Stimulated activated CD4-positive, alpha-beta T cell treated with anti-CD3 and anti-CD28 coated beads, Interleukin-1b, Interleukin-23, amount 100 ng/mL, for 24 hours (primary cell): ENCODE measurements at regions not wholly inside any gene's neighbourhood (a gene's known extent, or its start where the extent isn't known, plus 50 kb on each side); places are given as distances from the start of the nearest gene placed in this dataset.

Source experiments
- DNase-seq, 4 experiments: peaks; one replicate each; pipeline ENCODE4 v3.0.0-alpha.2; 2020; ENCODE audit warnings: low read depth in 4 of 4, low spot score in 1 of 4

DNA sequence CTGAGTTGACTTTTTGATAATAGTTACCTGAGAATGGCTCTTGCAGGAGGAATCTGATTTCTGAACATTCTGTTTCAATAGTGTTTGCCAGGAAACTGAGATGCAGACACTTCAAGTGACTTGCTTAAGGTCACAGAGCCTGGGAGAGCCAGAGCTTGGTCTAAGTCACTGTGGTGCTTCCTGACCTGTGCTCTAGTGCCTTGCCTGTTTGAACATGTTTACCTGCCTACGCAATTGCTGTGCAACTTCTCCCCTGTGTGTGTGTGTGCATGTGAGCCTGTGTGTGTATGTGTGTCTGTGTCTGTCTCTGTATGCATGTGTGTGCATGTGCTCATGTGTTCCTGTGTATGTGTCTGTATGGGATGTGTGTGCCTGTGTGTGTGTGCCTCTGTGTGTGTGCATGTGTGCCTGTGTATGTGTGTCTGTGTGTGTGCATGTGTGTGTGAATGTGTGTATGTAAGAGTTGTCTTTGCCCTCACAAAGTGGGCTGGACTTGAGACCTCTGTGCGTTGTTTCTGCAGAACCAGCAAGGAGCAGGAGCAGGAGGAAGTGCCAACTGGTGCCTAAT is 185.8 kb downstream of the GADD45G start:
- no peak for DNase-seq

DNA sequence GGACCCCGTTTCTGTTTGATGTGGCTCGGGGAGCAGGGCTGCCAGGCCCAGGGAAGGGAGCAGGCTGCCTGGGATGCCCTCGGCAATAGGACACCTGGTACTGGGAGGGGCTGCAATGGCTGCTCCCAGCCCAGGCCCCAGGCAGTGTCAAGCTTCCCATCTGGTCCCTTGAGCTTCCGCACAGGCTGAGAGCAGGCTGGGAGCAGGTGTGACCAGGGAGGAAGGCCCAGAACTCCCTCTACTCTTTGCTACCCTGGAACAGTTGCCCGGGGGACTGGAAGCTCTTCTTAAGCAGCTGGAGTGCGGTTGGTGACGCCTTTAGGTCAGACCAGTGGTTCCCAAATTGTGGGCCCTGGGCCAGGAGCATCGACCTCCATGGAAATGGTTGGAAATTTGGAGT is 186.9 kb downstream of the GADD45G start:
- no peak for DNase-seq

DNA sequence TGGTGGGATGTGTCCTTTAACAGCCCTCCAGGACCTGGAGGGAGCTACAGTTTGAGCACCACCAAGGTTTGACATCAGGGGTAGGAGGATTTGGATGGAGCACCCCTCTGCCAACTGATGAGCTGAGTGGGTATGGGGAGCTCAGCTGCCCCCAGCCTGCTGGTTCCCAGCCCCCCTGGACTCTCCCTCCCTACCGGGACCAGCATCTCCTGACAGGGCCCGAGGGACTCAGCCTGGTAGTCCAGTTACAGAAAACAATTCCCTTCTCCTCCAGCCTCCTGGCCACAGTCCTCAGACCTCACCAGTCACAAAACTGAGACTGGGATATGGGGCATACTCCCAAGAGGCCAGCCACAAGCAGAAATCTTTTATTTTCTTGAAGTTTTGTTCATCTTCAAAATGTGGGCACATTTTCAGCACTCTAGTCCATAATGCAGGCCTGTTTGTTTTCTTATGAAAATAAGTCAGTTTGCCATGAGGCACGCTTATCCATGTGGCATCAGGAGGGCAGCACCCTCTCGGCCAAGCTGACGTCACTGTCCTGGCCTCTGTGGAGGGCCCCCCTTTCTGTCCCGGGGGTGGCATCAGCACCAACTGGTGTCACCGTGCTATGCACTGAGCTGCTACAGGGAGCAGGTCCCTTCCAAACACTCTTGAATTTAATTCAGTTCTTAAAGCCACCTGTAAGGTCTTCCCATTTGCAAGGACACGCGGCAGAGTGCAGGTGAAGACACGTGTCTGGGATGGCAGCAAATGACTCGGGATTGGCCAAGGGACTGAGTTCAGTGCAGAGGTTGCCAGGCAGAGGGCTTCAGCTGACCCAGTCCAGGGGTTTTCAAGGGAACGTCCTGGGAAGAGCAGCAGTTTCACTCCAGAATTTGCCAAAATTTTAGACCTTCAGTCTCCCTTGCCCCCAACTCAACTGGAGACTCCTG is 187.6 kb downstream of the GADD45G start:
- DNase-seq: no peak

DNA sequence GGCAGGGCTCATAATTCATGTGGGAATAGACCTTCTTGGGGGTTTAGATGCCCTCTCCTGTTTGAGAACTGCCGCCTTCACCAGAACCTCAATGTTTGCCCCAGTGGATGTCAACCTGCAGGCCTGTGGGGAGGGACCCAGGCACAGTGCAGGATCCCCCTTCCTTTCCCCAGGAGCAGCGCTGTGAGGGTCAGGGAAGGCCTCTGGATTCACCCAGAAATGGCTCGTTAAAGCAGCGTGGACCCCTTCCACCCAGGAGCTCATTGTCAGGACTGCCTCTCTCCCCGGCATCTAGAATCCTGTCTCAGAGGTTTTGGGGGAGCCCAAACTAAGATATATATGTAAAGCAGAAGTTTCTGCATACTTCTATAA is 188.3 kb downstream of the GADD45G start:
- no peak for DNase-seq

DNA sequence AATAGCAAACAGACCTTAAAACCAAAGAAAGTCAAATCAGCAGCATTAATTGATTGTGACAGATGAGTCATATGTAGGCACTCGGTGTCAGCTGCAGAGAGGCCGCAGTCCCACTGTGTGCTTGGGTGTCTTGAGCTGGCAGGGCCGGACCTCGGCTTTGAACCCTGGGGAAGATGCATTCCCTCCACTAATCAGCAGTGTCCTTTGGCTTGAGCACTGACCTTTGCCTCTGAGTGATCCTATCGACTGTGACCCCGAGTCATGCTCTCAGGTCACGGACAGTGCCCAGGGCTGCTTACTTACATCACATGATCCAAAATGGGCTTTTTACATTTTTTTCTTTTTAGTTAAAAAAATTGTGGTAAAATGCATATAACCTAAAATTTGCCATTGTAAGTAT is 188.7 kb downstream of the GADD45G start:
- DNase-seq: no peak

DNA sequence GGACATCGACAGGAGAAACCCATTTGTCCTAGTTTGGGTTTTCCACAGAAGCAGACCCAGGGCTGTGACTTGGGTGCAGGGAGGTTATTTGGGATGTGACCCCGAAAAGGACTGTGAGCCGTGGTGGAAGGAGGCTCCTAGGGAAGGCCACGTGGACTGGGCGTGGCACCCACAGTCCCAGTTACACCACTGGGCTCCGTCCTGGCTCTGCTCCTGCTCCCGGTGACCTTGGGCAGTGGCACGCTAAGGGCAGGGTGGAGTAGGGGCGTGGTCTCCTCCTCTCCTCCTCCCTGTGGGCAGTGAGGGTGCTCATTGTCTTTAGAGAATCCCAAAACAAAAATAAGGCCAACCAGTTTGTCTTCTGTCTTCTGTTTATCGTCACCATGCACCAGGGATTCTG is 190.1 kb downstream of the GADD45G start:
- DNase-seq: no peak

DNA sequence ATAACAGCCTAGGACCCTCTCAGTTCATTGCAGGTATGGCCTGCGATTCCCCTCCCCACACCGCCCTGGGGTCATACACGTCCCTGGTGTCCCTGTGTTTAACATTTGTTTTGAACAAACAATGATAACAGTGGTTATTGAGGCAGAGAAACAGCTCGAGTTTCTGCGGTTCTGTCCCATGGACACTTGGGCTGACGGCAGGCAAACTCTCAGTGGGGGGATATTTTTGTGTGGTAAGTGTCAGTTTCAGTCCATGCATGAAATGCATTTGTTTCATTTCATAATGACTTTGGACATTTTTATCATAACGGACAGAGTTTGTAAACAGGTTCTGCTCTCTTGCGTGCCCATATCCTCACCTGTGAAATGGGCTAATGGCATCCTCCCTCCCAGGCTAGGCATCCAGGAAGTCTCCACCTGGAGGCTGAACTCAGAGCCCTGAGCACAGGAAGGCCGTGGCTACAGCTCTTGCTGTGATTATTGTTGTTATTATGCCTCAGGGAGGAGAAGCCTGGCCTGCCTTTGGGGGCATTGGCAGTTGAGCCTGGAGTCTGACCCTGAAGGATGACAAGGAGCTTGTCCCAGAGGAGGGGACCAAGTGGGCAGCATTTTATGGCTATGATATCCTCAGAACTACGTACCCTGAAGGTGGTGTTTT is 190.9 kb downstream of the GADD45G start:
- no peak for DNase-seq

DNA sequence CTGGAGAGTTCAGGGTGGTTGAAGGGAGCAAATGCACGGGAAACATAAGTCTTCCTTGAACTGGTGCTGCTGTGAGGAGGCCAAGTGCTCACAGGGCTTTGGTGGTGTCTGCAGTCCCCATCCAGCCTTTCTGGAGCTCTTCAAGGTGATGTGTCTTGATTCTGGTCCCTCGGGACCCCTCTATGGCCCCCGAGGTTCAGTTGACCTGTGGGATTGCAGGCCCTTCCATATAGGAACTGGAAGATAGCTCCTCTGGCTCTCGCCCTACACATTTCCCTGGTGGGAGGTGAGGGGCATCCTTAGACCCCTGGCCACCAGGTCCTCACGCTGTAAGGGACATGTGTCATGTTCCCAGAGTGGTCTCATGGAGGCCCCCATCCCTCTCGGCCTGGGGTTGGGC is 191.8 kb downstream of the GADD45G start:
- no peak for DNase-seq

DNA sequence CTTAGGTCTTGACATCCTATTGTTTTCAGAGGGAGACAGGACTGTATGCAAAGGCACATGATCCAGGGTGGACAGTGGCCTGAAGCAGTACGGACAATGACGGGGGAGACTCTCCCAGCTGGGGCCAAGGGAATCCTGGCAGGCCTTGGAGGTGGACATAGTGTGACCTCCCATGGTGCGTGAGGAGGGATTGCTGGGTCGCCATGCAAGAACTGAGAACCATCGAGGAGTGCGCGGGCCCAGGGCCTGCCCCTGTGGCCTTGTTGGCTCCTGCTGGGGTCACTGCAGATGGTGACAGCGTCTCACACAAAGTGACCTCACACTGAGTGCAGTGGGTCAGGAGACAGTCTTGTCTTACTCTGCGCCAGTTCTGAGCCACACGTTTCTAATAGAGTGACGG is 192.4 kb downstream of the GADD45G start:
- DNase-seq: no peak

DNA sequence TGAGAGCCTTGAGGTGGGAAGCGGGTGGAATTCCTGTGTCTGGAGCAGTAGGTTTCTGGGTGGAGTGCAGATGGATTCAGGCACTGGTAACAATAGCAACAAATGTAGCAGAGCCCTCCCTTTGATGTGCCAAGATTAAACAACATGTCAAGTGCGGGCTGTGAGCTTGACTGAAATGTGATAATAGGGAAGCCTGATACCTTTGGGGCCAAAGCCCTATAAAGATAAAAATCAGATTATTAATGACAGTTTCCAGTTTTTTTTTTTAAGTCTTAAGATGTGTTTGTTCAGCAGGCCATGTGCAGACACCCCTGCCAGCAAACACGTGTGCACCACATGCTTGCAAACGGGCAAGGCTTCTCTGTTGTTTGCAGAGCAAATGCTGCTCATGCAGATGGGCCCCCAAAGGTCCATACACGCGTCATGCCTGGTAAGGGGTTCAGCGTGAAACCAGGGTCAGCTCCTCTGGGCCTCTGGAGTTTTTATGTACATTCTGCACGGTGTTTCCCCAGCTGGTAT is 193.2 kb downstream of the GADD45G start:
- DNase-seq: no peak

DNA sequence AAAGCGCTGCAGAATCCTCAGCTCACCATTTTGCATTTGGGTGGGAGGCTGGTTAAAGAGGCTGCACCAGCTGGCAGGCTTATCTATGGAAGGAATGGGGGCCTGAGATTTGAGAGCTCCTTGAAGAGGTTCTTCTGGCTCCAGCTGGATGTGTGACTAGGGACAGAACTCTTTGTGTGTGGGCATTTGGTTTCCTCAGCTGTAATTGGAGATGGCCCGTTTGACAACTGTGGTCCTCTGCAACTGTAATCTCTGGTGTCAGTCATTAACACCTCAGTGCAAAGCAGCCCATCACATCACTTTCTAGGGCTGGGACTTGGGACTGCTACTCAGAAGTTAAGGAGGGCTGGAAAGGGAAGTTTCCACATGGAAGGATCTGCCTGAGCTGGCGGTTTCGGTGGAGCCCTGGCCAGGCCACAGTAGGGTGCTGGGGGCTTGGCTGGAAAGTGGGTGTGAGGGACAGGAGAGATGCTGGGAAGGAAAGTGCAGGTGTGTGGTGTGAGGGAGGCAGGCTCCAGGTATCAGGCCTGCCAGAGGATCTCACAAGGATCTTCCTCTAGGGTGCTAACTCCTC is 193.8 kb downstream of the GADD45G start:
- DNase-seq: no peak

DNA sequence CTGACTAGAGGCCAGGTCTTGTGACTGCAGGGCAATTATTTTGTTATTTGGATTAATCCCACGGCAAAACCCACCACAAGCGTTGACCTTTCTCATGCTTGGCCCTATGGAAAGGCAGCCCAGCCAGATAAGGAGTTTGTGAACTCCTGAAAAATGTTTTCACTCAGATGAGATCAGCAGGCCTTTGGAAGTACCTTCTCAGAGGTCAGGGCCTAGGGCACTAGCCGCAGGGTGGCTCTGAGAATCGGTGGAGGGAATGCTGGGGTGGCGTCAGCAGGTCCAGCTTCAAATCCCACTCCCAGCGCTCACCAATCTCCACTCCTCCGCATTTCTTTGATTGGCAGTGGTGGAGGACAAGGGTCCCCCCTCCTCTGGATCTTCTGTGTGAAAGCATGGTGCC is 194.4 kb downstream of the GADD45G start:
- DNase-seq: no peak

DNA sequence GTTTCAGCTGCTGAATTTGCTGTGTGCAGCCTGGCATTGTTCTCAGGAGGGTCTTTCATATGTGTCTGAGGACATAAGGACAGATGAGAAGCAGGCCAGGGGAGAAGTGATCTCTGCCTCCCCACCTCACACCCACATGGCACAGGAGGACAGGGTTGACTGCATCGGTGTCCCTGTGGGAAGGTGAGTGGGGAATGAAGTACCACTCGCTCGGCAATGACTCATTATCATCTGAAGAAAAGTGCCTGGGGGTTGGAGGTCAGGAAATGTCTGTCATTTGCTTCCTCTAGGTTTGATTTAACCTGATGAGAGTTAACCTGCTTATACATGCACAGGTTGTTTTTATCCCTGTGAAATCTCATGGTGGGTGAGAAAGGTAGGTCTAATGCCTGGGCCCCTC is 195.0 kb downstream of the GADD45G start:
- DNase-seq: no peak

DNA sequence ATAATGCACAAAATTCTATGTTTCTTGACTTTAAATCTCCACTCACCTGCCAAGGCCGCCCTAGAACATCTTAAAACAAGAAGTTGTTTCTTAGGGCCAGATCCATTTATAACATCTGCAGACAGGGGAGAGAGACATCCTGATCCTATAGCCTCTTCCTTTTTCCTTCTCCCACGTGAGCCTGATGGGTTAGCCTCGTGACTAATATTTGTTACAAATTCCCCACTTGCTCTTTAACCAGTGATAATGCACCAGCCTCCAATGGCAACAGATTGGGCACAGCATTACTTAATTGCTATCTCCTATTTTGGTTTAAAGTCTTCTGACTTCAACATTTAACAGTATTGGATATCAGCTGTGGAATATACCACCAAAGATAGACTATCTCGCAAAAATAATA is 196.5 kb downstream of the GADD45G start:
- no peak for DNase-seq

DNA sequence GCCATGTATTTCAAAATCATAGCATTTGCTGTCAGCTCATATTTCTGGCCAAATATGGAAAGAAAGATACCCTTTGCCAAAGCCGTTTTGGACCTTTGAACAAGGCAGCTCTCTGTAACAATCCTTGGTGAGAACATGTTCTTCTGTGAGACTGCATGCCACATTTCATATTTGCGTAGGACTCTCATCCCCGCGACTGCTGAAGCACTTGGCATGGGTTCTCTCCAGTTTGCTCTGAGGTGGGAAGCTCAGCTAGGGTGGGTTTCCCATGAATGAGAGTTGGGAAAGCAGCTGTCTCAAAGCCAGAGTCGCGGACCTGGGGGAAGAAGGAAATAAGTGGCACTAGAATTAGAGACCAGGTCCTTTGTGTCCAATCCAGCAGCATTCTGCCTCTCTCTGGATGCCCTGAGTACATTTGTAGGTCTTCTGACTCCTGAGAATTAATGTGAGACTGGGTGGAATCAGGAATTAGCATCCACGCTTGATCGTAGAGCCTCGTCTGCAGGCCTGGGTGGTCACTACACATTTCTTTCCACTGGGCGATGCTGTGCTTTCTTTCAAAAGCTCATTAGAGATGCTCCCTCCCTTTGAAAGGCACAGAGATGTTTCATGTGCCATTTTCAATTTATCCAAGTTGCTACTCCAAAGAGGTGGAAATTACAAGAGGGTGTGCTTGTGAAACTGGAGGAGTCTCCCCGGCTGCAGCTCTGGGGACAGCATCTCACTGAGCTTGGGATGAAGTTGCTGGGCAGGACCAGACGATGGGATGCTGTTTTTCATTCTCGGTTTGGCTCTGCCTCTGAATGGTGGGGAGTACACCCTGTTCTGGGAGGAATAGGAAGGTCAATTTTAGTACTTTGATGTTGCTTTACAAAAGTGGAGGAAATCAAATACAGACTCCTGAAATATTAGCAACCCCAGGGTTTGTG is 197.2 kb downstream of the GADD45G start:
- DNase-seq: no peak

DNA sequence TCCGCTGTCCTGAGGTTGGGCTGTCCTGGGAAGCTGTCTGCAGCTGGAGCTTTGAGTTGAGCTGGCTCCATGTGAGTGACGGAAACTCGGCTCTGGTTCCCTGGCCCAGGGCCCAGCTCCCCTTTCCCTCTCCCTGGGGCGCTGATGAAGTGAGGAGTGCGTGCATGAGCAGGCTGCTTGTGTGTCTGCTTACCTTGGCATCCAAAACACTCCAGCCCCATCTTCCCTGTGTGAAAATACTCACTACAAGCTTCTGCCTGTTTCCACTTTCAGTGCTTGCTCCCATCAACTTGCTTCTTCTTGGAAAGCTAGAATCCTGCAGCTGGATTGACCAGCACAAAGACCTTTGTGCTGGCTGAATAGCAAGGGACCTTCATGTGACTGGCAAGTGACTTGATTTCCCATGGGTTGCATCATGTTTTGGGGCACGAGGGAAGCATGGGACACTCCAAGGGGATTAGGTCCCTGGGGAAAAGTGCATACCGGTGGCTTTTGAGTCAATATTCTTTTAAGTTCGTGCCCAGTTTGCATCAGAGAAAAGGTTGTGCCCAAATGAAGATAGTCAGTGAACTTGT is 198.1 kb downstream of the GADD45G start:
- no peak for DNase-seq

DNA sequence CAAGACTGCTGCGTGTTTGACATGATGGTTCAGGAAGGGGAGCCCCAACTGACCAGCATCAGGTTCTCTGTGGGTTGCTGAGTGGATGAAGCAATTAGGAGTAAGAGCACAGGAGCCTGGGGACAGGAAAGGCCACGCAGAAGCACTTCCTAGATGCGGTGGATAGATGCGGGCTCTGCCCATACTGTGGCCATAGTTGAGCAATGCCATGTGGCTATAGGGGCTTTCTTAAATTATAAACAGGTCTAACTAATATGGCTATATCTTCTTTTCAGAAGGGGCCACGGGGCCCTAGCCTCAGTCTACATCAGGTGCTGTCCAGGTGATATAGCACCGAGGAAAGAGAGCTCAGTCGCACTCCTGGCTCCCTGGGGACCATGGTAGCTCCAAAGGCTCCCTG is 198.6 kb downstream of the GADD45G start:
- no peak for DNase-seq

DNA sequence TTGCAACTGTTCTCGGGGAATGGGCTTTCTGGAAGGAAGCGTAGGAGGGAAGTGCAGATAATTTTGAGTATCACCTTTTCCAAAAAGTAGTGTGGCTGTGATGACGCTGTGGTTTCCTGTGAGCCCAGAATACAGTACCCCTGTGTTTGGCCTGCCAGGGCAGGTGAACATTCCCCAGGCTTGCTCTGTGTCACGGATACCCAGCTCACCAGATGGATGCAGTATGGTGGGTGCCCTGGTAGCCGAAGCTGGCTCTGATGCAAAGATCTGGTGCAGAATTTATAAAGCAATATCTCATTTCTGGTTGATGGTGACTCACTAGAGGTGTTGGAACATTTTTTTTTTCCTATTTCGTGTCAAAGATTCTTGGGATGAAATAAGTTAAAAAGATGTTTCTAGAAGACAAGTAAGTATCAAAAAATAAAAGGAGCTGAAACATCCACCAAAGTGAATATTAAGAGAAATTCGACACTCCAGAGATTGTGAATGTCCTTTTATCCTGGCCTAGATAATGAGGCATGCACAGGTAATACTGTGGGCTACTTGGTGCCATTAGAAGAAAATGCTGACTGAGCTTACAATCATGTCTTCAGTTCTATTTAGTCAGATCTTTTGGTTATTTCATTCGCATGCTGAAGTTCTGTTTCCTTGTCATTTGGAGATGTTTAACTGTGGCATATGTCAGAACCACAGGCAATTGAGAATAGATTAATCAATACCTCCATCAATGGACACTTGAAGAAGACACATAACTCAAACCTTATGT is 200.1 kb downstream of the GADD45G start:
- no peak for DNase-seq

DNA sequence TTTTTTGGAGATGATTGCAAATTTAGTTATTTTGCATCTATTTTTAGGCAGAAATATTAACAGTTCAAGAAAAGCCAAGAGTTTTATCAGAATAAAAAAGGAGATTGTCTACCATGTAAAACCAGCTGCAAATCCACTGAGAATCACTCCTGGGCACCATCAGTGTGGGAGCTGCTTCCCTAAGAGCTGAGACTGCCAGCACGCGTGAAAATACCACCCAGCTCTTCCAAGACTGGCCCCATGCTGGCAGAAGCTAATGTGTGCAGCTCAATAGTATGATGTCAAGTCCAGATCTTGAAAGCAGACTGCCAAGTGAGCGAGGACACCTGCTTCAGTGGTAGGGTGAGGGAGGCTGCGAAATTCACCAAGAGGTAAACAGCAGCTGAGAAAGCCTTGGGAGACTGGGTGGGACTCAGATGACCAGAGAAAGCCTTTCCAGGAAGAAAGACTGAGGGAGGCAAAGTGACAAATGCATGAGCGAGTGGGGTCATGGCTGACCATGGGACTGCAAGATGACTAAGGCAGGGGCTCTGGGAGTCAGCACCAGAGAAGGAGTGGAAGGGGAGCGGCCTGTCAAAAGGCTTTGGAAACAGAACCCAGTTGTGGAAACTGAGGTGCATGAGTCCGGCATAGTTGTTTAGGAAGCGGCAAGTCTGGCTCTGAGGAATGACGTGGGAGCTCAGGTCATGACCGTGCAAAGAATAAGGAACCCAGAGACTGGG is 200.9 kb downstream of the GADD45G start:
- DNase-seq: no peak
